HG02884 (cell line): ENCODE measurements at regions not wholly inside any gene's neighbourhood (a gene's known extent, or its start where the extent isn't known, plus 50 kb on each side); places are given as distances from the start of the nearest gene placed in this dataset.
"Not testable (repeated sequence)": the region's sequence is repeated elsewhere in the genome, so short reads cannot be mapped to it uniquely, and the experiment has no call there.

ENCODE experiments used
- ATAC-seq: cut with Tn5 transposase; IDR thresholded peaks from one replicate; pipeline ENCODE4 v1.9.1; 2021; ENCODE audit warnings: mild to moderate bottlenecking, moderate library complexity; ENCODE audit not compliant: unreplicated experiment

DNA sequence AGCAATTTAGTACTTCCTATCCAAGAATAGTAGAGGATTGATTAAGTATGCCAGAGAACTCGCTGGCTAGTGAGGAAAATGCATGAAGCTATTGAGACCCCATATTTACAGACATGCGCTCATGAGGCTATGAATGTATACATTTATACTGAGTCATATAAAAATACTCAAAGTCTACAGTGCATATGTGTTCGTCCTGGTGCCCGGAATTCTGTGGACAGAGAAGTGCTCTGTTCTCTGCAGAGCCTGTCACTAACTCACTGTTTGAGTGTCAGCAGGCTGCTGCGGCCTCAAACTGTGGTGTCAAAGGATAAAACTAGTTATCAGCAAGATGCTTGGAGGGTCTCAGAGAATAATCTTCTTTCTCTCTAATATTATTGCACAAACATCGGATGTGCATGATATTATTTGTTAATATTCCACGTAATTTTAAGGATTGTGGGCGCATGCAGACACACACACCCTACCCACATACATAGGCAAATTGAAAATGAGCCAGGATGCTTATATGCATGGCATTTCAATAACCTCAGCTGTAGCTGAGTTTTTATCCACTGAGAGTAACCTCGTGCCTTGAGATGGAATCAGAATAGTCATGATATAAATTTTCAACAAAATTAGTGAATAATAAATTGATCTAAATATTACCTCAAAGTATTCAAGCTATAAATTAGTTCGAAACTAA lies 50.0 kb upstream of the TSC22D2 start:
- no peak for ATAC-seq

DNA sequence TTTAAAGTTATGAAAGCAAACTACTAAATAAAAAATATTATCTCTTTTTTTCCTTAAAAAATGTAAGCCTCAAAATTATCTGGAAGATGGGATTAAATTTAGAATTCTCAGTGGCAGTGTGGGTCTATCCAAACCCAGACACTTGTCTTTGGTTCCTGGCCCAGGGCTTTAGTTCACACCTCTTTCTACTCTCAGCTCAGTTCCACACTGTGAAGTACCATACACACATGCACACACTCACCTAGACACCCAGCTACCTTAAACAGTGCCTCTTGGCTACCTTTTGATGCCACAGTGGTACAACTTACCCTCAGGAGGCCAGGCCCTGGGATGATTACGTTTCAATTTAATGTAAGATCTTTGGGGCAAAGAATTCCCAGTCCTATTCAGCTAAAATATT lies 51.0 kb upstream of the TSC22D2 start:
- no peak for ATAC-seq

DNA sequence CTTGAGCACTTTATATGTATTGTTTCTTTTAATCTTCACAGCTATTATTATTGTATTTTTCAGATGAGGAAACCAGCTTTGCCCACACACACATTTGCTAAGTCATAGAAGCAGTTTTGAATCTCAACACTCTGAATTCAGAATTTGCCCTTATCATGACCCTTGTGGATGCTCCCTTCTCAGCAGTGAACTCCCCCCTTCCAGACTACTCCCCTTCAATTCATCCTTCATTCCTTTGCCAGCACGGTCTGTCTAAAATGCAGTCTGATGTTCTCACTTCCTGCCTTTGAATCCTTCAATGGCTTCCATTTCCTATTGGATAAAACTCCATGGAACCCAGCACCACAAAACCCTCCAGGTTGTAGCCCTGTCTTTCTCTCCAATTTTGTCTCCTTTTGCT lies 52.5 kb upstream of the TSC22D2 start:
- no peak for ATAC-seq

DNA sequence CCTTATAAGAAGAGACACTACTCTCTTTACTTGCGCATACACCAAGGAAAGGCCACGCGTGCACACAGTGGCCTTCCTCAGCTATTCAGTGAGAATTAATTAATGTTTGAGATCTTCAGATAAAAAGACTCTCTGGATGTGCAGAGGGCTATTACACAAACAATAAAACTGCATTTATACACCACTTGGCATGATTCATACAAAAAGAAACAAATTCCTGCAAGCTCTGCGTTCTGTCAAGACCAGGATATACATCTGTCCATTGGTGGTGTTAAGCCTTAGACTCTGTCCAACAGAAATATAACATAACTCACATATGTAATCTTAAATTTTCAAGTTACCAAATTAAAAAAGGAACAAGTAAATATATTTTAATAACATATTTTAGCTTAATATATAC lies 55.2 kb upstream of the TSC22D2 start:
- no peak for ATAC-seq

DNA sequence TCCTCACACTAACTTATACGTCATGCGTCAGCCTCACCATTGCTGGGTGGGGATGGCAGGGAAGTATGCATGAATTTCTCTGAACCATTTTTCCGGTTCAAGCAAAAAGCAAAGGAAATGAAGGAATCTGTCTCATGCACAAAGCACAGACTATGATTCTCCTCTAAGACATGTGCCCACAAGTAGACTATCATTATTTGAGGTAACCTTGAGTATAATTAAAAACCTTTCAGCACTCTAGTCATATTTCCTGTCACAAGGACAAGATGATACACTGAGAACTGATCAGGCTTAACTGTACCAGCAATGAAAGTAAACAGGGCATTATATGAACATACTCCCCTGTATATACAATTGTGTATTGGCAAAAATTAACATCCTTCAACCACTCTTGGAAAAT lies 56.7 kb upstream of the TSC22D2 start:
- no peak for ATAC-seq

DNA sequence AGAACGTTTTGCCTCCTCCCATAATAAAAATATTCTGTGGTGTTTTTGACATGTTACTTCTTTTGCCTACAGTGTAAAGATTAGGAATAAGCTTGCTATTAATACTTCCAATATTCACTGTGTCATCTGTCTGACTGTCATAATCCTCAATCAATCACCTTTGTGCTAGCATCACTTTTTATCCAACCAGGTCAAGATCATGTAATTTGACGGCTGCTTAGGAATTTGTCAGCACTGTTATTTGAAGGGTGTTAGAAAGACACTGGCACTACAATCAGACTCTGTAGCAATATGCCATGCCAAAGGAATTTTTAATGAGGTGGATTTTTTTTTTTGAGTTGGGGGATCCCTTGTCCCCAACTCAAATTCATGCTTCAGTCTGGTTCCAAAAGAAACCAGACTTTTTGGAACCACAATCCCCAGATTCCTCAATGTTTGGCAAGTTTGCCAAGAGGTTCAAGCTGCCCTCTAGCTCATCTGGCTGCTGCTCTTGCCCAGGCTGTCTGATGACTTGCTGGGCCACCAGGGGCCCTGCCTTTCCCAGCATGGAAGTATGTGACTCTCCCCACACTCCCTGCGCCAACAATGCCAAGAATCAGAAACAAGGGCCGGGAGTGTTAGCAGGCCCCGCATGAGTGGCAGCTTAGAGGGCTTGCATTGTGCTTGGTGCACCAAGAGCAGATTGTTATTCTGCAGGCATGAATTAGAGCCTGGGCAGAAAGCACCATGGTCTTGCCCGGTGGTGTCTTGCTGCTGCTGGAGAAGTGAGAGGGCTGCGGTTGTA lies 58.6 kb upstream of the TSC22D2 start:
- ATAC-seq = no peak

DNA sequence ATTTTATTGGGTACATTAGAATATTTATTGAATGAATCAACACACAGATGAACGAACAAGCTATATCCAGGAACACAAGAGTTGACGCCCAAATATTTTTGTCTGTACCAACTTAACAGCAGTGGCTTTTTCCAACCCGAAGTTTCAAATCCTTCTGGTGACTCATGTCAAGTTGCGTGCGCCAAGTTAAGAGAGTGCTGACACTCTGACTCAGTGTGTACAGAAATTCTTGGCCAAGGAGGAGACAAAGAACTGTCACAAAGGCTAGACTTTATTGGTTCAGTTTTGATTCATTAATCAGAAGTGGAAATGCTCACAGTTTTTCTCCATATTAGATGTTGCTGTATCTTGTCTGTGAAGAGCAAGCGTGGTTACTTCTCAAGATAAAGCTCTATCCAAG lies 59.6 kb upstream of the TSC22D2 start:
- no peak for ATAC-seq

DNA sequence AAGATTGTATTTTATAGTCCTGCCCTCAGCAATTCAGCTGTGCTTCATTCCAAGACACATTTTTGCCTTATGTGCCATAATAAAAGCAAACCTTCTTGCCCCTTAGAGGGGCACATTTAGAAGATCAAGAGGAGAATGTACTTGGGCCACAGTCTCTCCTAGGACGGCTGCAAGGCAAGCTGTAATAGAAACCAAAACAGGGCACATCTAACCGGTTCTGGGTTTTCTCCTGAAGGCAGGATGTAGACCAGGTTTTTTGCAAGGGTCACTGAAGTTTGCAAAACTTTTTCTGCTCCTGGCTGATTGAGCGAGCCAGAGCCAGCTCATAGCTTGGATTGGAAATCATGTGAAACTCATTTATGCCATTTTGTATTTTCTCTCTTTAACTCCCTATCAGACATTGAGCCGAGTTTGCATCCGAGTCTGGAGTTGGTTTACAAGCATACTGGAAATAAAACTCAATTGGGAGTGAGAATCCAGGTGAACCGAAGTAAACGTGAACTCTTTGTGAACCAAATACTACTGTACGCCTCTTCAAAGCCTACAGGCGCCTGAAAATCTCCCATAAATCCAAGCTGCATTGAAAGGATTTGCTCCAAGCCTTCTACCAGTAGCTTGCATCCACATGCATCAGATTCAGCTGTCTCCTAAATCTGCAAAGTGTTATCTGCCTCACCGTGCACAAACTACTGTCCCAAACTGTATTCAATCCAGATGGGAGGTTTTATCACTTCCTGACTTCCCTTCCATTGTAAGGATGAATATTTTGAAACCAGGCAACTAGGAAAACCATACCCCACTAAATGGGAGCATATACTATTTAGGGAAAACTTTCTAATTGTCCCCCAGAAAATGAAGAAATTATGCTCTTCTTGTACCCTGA lies 60.9 kb upstream of the TSC22D2 start:
- ATAC-seq = no peak

DNA sequence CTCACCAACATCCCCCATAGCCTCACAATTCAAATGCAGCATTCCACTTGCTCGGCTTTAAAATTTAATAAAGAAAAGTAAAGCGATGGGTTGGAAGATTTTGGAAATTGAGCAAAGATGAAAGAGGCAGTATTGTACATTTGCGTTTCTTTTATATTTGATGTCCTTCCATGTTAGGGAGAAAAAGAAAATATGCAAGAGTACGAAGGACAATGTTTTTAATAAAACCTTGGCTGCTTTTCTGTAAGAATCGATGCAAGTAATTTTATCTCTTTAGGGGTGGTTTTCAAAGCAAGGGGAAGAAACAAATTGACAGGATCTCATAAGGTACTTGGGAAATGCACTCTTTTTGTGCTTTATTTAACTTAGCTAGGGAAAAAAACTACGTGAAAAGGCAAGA lies 61.8 kb upstream of the TSC22D2 start:
- ATAC-seq = no peak

DNA sequence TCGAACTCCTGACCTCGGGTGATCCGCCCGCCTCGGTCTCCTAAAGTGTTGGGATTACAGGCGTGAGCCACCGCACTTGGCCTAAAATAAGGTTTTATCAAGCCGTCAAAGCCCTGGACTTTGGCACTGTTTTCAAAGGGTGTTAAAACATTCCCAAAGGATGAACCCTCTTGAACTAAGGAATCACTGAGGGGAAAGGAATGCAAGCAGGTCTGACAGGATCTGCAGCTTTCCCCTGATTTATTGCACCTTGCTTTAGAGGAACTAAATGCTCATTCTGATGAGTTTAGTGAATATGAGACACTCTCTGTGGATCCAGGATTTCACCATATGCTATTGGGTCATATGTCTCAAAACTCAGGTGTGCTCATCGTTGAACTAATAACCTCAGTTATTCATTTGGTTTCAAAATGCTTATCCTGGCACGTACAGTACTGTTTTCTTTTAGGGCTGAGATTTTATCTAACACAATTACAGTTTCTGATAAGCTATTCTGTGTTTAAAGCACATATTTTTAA lies 63.0 kb upstream of the TSC22D2 start:
- no peak for ATAC-seq

DNA sequence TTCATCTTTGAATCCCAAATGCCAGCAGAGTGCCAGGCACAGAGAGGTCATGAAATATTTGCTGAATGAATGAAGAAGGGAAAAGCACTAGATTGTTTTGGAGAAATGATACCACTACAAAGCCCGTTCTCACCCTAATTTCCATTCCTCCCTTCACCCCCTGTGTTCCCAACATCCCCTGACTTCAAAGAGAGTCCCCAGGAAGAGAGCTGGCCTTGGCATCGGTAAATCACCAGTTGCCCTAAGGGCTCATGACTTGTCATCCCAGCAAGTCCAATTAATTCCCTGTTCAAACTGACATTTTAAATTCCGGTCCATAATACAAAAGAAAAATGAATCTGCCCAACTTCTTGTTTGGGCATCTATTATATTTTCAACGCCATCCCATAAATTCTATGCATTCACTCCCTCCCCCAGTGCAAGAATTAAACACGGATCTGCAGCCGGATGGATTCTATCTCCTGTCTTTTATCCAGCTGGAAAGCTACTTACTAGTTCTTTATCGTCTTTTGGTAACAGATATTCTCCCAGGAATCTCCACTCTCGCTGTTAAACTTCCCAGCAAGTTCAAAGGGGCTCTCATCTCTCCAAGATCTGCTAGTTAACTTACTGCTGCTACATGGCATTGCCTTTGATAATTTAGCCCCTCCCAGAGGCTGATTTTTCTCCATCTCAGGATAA lies 63.9 kb upstream of the TSC22D2 start:
- ATAC-seq = no peak

DNA sequence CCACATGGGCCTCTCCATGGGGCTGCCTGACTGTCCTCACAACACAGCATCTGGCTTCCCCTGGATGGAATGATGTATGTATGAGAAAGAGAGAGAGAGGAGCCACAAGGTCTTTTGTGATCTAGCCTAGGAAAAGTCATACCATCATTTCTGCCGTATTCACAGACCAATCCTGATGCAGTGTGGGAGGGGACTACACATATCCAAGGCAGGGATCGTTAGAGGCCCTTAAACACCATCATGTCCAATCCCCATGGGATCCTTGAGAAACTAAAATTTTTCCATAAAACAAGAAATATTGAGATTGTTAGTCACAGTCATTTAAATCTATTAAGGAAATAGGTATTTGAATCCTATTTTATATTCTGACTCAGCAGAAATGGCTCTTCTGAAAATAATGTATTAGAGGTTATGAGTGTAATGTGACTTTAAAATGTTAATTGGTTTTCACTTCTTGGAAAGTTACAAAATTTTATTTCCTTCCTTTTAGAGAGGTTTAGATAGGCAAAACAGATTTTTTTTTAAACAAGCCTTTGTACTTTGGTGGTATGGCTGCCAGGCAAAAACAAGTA lies 65.1 kb upstream of the TSC22D2 start:
- no peak for ATAC-seq

DNA sequence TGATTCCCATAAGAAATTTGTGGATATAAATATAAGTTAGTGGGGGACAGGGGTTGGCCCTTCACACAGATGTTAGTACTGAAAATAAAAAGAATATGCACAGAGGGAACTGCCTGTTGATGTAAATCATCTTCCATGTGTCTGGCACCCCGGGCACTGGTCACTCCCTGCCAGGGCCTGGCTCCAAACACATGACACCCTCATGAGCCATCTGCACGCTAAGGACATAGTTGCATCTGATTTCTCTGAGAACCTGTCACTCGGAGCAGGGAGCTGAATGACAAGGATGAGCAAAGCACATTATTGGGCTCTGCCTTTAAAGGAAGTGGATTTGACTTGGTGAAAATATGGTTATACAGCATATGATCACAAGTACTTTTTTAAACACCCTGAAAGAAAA lies 66.2 kb upstream of the TSC22D2 start:
- no peak for ATAC-seq

DNA sequence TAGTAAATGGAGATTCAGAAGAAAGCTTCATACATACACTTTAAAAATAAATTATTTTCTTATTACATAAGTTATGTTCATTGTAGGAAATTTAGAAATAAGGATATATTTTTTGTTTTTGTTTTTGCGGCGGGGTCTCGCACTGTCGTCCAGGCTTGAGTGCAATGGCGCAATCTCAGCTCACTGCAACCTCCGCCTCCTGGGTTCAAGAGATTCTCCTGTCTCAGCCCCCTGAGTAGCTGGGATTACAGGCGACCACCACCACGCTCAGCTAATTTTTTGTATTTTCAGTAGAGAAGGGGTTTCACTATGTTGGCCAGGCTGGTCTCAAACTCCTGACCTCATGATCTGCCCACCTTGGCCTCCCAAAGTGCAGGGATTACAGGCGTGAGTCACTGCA lies 71.7 kb upstream of the TSC22D2 start:
- not testable (repeated sequence) for ATAC-seq

DNA sequence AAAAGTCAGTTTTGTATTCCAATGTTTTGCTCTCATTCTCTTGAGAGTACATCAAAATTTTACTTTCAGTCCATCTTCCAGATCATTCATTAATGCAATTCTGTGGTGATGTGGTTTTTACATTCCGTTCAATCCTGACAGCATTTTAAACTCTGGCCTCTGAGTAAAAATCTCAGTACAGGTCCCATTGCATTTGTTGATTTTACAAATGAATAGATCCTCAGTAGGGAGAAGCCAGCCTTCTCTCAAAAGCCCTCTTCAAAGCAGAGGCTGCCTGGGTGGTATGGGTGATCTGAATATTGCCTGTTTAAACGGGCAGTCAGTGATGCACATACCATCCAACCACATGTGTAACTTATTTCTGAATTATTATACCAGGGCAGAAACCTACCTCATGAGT lies 72.5 kb upstream of the TSC22D2 start:
- ATAC-seq = no peak

DNA sequence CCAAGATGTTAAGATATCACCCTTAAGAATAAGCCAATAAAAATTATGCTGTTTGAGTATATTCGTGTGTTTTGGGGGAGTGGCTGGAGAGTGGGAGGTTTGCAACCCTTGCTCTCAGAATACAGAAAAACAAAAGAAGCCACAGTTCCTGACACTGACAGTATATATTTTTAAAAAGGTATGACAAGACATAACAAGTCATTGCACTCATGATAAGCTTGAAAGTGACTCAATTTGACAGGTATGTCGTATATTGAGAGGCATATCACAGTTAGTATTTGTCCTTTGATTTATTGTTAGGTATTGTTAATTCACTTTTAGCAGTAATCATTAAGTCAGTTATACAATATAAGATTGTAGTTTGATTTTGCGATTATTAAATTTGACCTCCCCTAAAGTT lies 73.1 kb upstream of the TSC22D2 start:
- no peak for ATAC-seq

DNA sequence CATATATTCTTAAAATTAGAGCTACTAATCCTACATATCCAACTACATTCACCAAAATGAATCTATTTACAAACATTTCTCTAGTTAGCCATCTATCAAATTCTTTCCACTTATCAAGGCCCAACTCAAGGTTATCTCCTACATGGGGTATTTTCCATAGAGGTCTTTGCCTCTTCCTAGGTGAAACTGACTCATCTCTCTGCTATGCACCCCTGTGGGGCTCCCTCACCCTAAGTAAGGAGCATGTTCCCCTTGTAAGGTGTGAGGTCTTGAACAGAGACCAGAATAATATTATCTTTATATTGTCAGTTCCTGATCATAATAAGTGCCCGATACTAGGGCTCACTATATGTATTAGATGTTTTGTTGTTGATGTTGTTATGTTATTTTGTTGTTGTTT lies 74.6 kb upstream of the TSC22D2 start:
- ATAC-seq = no peak

DNA sequence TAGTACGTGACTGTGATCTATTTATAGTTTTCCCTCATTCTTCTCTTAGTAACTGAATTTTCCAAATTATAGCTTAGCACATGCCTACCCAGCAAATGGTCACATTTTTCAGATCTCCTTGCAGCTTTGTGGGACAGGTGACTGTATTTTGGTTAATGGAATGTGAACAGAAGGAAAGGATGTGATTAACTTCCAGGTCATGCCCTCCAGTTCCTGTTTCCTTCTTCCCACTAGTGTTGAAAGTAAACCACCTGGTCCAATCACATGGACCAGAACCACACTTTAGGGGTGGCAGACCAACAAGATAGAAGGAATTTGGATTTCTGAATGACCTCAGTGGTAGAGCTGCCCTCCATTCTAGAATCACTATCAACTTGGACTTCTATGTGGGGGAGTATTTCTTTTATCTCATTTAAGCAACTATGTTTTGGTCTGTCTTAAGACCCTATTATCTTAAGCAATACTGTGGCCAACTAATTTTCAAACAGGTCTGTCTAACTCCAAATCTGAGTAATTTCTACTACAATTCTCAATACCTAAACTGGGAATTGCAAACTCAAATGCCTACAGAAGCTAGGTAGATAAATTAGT lies 76.0 kb upstream of the TSC22D2 start:
- no peak for ATAC-seq

DNA sequence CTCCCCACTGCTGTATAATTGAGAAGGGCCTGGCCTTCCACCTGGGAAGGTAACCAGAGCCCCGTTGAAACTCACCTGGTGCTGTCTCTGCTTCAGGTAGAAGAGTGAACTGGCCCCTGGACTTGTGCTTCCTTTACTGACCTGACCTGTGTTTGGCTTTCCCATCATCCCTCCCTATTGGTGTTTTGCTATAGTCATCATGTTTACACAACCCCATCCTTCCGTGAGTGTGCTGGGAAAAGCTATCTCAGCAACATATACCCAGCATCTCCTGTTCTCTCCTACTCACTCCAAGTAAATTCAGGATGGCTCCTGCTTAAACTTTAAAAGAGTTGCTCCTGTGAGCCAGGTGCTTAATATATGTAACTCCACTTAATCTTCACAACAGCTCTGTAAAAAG lies 77.2 kb upstream of the TSC22D2 start:
- ATAC-seq = no peak

DNA sequence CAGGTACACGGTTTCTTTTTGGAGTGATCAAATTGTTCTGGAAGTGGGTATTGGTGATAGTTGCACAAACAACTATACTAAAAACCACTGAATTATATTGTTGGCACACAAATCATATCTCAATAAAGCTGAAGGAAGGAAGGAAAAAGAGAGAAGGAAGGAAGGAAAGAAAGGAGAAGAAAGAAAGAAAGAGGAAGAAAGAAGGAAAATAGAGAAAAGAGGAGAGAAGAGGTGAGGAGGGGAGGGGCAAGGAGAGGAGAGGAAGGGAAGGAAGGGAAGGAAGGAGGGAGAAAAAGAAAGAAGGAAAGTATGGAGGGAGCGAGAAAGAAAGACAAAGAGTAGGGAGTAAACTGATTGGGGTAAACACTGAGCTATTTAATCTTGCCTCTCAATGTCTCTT lies 77.9 kb upstream of the TSC22D2 start:
- ATAC-seq = no peak
